Stimulated activated CD4-positive, alpha-beta T cell treated with anti-CD3 and anti-CD28 coated beads, Interleukin-12 subunit alpha, Interleukin-12 subunit beta, amount 100 ng/mL, for 24 hours (primary cell): ENCODE measurements at regions not wholly inside any gene's neighbourhood (a gene's known extent, or its start where the extent isn't known, plus 50 kb on each side); places are given as distances from the start of the nearest gene placed in this dataset.

ENCODE experiments used
- DNase-seq, 2 experiments: peaks; one replicate each; pipeline ENCODE4 v3.0.0-alpha.2; 2020; ENCODE audit warnings: low read depth in 2 of 2

DNA sequence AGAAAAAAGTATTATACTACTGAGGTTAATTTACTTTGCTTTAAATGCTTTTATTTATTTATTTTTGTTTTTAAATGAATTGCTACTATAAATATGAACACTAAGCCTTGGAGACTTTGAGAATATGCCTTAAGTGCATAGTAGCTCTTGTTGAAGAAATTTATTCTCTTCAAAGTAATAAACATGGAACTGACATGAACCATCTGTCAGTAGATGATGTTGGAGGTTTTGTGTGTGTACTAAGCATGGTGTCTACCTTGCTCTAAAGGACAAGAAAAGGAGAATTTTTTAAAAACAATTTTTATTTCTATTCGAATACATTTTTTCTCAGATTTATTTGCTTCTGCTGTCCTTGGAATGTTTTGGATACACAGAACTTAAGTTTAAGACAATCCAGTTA, 81.1 kb upstream of the PDZRN3 start:
- no peak for DNase-seq

DNA sequence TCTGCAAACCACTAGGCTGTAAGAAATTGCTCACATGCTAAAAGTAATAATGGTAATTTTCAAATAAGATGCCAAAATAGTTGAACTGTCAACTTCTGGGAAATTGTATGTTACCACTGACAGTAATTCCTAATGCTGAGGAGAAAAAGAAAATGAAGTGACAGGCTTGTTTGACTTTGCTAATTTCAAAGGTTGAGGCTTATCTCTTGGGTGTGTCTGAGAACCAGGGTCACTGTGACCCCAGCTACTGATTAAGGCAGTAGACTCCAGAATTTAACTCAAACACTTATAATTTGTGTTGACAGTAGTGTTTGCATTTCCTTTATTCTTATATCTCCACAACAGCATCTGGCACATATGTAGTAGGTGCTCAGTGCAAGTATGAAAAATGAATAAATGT, 74.6 kb upstream of the PDZRN3 start:
- DNase-seq, result no peak

DNA sequence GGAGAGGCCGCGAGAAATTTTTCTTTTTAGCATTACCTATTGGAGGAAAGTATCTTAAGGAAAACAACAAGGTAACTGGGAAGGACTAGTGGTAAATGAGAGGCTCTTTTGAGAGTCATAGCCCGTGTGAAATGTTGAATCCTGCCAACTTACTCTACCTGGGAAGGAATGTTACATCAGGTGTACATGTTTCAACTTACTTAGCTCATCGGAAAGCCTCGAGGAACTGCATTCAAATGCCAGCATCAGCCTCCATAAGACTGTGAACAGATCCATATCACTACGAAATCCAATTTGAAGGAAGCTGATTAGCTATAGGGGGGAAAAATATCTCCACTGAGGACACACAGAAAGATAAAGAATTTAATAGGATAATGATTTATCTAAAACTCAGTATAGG, 72.3 kb upstream of the PDZRN3 start:
- no peak for DNase-seq

DNA sequence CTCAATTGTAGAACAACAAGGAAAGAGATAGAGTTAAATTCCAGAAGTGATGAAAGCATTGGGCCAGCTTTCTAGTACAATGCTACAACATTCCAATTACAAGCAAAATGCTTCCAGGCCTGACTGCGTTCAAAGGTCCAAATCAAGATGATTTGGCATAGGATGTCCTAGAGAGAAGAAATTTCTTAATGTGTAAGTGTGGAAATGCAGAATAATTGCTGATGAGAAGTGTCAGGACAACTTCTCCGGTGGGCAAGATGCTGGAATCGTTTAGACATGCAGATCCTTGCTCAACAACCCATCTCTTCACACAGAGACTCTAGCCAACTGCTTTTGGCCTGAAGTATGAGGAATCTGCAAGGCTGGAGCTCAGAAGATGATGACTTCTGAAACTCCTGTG, 71.1 kb upstream of the PDZRN3 start:
- no peak for DNase-seq

DNA sequence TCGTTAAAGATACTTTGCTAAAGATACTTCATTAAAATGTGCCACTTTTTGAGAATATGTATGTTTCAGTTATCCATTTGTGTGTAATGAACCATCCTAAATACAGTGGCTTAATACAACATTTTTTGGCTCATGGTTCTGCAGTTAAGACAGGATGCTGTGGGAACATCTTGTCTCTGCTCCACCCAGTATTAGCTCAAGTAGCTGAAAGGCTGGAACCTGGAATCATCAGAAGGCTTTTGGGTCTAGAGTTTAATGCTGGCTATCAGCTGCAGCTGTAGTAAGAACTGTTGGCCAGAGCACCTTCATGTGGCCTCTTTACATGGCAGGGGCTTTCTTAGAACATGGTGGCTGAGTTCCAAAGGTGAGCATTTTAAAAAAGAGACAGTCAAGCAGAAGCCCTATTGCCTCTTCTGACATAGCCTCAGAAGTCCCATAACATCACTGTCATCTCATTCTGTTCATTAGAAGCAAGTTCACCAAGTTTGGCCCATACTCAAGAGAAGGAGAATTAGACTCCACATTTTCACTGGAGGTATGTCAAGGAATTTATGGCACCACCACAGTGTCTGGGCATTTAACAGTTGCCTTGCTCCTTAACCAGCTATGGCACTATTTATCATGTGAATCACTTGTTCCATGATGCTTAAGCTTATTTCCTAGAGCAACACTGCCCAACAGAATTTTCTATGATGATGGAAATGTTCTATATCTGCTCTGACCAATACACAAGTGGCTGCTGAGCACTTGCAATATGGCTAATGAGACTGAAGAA, 70.4 kb upstream of the PDZRN3 start:
- no peak for DNase-seq

DNA sequence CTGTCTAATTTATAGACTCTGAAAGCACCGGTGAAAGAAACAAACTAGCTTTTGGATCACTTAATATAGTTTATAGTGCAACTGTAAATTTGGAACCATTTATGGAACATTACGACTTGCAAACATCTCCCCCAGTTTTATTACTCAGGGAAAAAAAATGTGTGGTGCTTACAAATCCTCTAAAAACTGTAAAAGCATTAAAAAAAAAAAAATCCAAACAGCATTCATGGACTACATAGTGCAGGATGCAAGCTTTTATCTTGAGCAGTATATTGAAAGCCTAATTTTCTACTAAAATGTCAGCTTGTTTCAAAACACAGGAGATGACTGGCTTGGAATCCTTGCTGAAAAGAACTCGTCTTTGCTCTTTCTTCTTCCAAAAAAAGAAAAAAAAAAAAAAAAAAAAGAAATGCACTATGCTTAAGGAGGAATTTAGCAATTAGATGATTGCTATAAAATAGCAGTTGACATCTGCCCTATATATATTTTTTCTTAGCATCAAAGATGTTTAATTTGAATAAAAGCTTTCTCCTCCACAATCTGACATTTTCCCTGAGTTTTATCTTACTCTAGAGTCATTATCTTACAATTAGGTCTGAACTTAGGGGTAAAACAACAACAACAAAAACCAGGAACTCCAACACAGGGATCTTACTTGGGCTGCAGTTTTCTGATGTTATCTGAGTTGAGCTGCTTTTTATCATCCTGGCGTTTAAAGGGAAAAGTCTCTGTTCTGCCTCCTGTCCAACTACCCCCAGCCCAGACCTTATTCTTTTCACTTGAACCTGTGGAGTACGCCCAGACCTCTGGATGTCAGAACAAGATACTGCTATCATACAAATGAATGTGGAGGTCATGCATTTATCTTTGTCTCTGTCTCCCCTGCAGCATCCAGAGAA, 62.6 kb upstream of the PDZRN3 start:
- DNase-seq, result no peak

DNA sequence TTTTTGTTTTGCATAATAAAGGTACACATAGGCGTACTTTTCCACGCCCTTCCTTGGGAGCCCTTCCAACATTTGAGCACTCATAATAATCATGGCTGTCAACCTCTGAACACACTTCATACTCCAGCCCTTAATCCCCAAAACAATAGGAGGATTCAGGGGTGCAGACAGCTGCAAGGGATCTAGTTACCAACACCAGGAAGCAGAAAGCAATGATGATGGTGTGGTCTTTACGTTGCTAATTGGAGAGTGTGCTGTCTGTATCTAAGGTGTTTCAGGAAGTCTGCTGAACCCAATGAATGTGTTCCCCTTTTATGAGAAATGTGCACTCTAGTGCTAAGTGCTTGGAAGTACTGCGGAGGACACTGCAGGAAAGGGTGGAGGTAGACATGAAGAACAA, 60.3 kb upstream of the PDZRN3 start:
- DNase-seq, result no peak

DNA sequence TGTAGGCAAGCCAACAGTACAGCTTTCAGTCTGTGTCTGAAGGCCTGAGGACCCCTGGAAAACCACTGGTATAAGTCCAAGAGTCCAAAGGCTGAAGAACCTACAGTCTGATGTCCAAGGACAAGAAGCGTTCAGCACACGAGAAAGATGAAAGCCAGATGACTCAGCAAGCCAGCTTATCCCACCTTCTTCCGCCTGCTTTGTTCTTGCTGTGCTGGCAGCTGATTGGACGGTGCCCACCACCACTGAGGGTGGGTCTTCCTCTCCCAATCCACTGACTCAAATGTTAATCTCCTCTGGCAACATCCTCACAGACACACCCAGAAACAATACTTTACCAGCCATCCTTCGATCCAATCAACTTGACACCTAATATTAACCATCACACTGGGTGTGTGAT, 59.0 kb upstream of the PDZRN3 start:
- DNase-seq, result no peak

DNA sequence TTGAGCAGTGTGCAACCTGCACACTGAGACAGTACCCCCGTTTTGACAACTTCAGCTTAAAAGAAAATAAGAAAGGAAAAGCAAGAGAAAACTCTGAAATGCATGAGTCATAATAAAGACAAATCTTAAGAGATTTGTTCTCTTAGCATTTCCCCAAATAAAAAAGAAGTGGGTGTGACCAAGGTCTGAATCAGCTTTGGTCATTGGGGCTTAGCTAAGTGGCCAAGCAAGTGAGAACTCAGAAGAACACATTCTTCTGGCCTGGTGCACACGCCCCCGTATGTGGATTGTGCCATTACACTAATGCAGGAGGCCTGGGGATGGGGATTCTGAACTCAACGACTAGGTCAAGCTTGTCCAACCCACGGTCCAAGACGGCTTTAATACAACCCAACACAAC, 56.9 kb upstream of the PDZRN3 start:
- no peak for DNase-seq

DNA sequence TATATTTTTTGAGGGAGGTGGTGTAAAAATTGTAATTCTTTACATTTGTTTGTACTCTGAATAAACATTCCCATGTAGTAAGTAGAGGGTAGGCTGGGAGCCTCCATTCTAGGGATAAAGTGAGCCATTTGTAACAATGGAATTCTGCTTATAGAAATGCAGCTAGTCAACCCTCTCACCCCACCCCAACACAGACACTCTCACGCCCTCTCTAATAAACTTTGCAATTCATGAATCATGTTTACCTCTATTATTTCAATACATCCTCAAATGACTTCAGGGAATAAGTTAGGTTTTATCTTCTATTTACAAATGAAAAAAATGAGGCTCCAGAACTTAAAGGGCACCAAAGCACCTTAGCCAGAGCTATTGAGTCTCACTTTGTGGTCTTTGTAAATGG, 56.5 kb upstream of the PDZRN3 start:
- DNase-seq, result no peak

DNA sequence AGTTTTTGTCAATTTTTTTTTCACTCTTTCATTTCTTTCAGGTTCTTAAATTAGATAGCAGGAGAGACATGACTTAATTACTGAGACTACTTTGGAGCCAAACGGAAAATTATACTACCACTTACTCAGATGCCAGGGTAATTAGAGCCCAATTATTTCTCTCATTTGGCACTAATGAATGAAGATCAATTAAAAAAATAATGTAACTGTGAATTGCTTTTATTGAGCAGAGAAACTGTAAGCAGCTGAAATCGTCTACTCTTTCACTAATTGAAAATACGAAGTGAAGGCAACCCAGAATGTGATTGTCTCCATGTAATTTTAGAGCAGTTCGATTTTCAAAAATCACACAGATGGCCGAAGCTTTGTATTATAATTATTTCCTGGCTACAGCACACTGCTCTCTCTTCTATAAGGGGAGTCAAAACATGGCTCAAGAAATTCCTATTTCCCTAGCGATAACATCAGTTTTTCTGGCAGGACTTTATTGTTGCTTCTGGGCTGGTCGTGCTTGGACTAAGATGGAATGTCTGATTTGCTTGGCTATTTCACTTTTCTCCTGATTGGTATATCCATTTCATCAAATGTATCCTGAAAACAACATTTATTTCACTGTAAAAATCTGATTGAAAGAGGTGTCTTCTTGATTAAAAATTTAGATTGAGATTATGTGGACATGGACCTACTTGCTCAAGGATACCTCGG, 55.8 kb upstream of the PDZRN3 start:
- no peak for DNase-seq

DNA sequence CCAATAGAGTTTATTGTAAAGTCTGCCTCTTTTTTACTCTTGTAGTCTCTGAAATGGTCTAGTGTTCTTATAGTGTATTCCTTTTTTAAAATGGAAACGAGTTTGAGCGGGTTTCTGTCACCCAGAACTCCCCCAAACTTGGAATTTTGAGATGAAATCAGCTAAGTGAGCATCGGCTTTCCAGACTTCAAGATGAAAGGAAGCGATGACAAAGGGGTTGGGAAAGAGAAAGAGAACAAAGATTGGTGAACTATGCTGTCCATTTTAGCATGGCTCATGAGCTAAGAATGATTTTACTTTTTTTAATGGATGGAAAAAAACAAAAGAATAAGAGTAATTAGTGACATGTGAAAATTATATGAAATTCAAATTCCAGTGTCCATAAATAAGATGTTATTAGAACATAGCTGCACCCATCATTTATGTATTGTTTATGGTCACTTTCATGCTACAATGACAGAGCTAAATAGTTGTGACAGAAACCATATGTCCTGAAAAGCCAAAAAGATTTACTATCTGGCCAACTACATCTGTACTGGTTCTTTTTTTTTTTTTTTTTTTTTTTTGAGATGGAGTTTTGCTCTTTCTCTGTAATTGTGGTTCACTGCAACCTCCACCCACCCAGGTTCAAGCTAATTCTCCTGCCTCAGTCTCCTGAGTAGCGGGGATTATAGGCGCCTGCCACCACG, 52.7 kb upstream of the PDZRN3 start:
- DNase-seq, result no peak
